DMS53 (cell line): ENCODE measurements at regions not wholly inside any gene's neighbourhood (a gene's known extent, or its start where the extent isn't known, plus 50 kb on each side); places are given as distances from the start of the nearest gene placed in this dataset.

Source experiments
- DNase-seq: peaks from one replicate; lab custom pipeline; 2025; lab: John Stamatoyannopoulos, UW

DNA sequence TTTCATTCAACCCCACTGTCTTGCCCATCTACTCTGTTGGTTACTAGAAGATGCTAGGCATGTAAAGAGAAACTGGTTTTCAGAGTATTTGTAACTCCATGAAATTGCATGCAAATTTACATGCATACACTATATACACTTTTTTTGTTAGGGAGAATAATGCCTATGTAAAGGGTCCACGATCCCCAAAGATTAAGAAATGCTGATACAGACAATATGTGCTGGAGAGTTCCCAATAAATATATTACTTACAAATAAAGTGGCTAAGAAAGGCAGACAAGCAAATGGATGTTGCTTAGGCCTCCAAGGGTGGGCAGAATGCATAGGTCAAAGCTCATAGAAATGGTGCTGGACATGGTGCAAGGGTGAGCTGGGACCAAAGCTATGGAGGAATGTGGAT, 109.6 kb upstream of the NHSL1 start:
- DNase-seq = no peak

- DNase-seq = no peak
These were observed 110.6 kb upstream of the NHSL1 start for GRCh38 chr6:138609801-138610430.

DNA sequence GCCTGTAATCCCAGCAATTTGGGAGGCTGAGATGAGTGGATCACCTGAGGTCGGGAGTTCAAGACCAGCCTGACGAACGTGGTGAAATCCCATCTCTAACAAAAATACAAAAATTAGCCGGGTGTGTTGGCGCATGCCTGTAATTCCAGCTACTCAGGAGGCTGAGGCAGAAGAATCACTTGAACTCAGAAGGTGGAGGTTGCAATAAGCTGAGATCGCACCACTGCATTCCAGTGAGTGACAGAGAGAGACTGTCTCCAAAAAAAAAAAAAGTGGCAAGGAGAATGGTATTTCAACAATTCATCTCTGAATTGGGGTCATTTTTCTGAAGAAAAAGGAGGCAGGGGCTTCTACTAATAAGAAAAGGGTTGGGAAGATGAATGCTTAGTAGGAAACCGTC, 111.5 kb upstream of the NHSL1 start:
- no peak for DNase-seq

DNA sequence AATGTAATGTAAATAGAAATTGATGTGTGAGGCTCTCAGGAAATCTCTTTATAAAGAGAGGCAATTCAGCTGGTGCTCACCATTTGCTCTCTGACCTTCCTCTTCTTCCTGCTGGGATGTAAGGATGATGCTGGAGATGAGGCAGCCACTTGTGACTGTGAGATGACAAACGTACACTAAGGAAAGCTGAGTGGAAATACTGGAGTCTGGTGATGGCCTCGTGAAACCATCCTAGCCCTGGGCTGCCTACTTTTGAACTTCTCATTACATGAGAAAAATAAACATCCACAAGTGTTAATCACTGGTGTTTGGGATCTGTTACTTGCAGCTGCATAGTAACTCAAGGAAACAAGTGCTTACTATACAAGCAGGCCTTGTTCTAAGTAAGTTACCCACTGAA, 114.9 kb upstream of the NHSL1 start:
- no peak for DNase-seq

- no peak for DNase-seq
These were observed 118.9 kb upstream of the NHSL1 start for GRCh38 chr6:138618168-138618567.

GRCh38 chr6:138620630-138621029, 121.3 kb upstream of the NHSL1 start:
- DNase-seq = no peak

- DNase-seq = no peak
These were observed 123.7 kb upstream of the NHSL1 start for GRCh38 chr6:138622967-138623366.

DNA sequence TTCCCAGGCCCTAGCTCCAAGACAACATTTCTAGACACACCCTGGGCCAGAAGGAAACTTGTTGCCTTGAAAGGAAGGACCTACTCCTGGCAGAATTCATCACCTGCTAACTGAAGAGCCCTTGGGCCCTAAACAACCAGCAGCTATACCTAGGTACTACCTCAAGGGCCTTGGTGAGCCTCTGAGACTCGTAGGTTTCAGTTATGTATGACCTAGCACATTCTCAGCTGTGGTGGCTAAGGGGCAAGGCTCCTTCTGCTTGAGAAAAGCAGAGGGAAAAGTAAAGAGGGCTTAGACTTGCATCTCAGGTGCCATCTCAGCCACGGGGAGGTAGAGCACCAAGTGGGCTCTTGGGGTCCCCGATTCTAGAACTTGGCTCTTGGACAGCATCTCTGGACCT, 132.3 kb upstream of the NHSL1 start:
- no peak for DNase-seq

GRCh38 chr6:138637822-138638221, 135.7 kb upstream of the CCDC28A start:
- no peak for DNase-seq

DNA sequence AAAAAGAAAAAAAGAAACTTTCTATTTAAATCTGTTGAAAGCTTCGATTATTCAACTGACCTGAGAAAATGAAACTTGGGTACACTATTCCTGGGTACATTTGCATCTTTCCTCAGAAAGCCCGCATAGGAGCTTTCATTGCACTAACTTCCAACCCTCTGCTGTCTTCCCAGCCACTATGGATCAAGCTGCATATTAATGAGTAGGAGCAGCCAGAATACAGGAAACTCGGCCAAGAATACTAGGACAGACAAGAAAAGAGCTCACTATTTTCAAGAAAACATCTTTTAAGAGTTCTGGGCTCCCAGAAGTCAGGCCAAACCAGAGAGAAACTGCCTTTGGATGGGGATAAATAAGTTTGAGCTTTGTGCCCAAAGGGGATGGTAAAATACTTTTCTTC, 135.0 kb upstream of the CCDC28A start:
- DNase-seq = no peak

- DNase-seq = no peak
These were observed 133.5 kb upstream of the CCDC28A start for GRCh38 chr6:138640028-138640427.

DNA sequence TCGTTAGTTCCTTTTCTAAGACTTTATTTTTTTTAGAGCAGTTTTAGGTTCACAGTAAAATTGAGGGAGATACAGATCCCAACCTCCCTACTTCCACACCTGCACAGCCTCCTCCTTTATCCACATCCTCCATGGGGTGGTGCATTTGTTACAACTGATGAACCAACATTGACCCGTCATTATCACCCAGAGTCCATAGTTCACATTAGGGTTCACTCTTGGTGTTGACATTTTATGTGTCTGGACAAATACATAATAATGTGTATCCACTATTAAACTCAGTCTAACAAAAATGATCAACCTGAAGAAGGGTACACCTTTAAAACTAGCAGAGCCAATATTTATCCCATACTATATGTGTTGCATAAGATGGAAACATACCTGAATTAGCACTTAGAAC, 130.4 kb upstream of the CCDC28A start:
- no peak for DNase-seq

GRCh38 chr6:138645976-138646640, 127.5 kb upstream of the CCDC28A start:
- DNase-seq = no peak

GRCh38 chr6:138647006-138647405, 126.6 kb upstream of the CCDC28A start:
- no peak for DNase-seq

DNA sequence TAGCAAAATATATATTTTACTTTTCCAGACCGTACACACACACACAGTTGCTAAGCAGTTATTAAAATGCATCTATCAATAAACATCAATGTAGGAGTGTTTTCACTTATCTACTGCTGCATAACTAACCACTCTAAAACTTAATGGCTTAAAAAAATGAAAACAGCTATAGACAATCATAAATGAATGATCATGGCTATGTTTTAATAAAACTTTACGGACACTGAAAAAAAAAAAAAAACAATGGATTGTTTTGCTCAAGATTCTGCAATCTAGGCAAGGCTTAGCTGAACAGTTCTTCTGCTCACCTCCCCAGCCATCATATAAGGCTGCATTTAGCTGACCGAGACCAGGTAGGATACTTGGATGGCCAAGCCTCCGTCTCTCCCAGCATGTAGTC, 125.4 kb upstream of the CCDC28A start:
- DNase-seq = no peak

DNA sequence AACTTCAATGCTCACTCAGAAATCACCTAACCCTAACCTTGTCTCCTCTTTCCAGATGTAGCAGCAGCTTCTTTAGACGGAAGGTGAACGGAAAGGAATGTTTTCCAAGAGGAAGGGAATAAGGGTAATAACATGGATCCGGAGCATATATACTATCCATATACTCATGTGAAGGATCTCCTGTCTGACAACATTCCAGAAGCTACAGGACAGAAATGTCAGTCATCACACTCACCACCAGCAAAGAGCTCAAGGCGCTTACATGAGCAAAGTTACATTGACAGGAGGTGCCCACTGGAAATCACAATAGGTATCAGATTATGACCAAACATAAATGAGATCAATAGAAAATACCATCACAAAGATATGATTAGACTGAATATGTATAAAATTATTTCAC, 122.1 kb upstream of the CCDC28A start:
- no peak for DNase-seq

- no peak for DNase-seq
These were observed 120.7 kb upstream of the CCDC28A start for GRCh38 chr6:138652824-138653223.

DNA sequence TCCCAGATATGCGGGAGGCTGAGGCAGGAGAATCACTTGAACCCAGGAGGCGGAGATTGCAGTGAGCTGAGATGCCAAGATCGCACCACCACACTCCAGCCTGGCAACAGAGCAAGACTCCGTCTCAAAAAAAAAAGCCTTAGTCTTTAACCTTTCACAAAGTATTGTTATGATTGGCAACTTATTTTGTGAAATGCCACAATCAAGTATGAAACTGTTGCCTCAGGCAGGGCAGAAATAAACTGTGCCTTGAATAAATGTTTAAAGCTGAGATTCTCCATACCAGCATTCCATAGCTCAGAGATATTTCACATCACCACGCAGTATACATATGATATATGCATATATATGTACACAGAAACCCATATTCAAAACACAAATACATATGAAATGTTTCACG, 120.1 kb upstream of the CCDC28A start:
- no peak for DNase-seq

- DNase-seq = no peak
These were observed 118.6 kb upstream of the CCDC28A start for GRCh38 chr6:138654715-138655634.

DNA sequence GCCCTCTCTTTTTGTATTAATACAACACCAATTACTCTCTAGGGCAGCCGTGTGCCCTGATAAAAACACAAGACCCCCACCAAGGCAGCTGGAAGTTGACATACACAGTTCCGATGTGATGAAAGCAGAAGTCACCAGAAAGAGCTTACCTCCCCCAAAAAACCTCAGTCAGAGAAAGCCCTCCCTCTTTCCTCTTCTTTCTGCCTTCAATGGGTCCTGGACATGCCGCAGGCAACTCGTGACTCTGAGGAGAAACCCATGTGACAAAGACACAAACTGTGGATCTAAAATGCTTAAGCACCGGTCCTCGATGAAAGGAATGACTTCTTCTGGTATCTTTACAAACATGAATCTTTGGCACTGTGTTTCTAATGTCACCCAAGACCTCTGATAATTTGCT, 117.7 kb upstream of the CCDC28A start:
- DNase-seq = no peak

GRCh38 chr6:138656364-138657064, 117.1 kb upstream of the CCDC28A start:
- no peak for DNase-seq

DNA sequence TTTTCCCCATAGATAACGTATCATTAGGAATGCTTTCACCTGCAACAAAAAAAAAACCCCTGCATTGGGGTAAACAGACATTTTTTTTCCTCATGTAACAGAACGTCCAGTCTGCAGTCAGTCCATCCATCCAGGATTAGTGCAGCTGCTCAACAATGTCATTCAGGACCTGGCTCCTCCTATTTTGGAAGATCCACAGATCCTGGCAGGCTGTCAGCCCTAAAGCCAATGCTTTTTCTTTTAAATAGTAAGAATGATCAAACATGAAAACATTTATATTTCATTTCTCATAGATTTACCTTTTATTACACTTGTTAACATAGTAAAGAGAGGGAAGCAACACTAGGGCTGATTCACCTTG, 116.5 kb upstream of the CCDC28A start:
- DNase-seq = no peak

- DNase-seq = no peak
These were observed 113.6 kb upstream of the CCDC28A start for GRCh38 chr6:138659998-138660397.
